OCI-LY1 (cell line): ENCODE measurements at regions not wholly inside any gene's neighbourhood (a gene's known extent, or its start where the extent isn't known, plus 50 kb on each side); places are given as distances from the start of the nearest gene placed in this dataset.

Experiments used
- H2AFZ ChIP-seq: fragments of 200-600 bp; sonication (generic), shearing (Covaris generic); 2 replicates; pipeline ENCODE4 v1.6.0; 2014; ENCODE audit warnings: antibody characterized with exemption, mild to moderate bottlenecking, low read length
- H3F3A ChIP-seq: fragments of 200-600 bp; sonication (generic), shearing (Covaris generic); 2 replicates; pipeline ENCODE4 v1.6.0; 2014; ENCODE audit warnings: mild to moderate bottlenecking, antibody characterized with exemption, low read length, moderate library complexity; ENCODE audit not compliant: insufficient read depth
- H3K27ac ChIP-seq: fragments of 200-600 bp; sonication (generic); 2 replicates; pipeline ENCODE4 v1.5.1; 2014; ENCODE audit warnings: low read length, mixed run types, mild to moderate bottlenecking, low read depth; ENCODE audit not compliant: poor library complexity, severe bottlenecking
- H3K27me3 ChIP-seq: fragments of 200-600 bp; sonication (generic); 2 replicates; pipeline ENCODE4 v1.6.0; 2014; ENCODE audit warnings: antibody characterized with exemption, mild to moderate bottlenecking, low read length, moderate library complexity; ENCODE audit not compliant: insufficient read depth
- H3K36me3 ChIP-seq: fragments of 200-600 bp; sonication (generic); 2 replicates; pipeline ENCODE4 v1.6.1; 2014; ENCODE audit warnings: mild to moderate bottlenecking, antibody characterized with exemption, low read length, moderate library complexity, mixed read lengths; ENCODE audit not compliant: insufficient read depth
- H3K4me1 ChIP-seq: fragments of 200-600 bp; sonication (generic); 2 replicates; pipeline ENCODE4 v1.5.1; 2014; ENCODE audit warnings: mild to moderate bottlenecking, low read length, moderate library complexity; ENCODE audit not compliant: insufficient read depth, severe bottlenecking
- H3K4me2 ChIP-seq: fragments of 200-600 bp; sonication (generic), shearing (Covaris generic); 2 replicates; pipeline ENCODE4 v1.6.1; 2014; ENCODE audit warnings: low read length
- H3K4me3 ChIP-seq: fragments of 200-600 bp; sonication (generic); 2 replicates; pipeline ENCODE4 v1.5.1; 2014; ENCODE audit warnings: low read length, low read depth, mild to moderate bottlenecking, mixed read lengths; ENCODE audit not compliant: poor library complexity, severe bottlenecking
- H3K79me2 ChIP-seq: fragments of 200-600 bp; shearing (Covaris generic); 2 replicates; pipeline ENCODE4 v1.6.1; 2016; ENCODE audit warnings: mixed run types, low read length, mixed read lengths; ENCODE audit not compliant: insufficient read depth
- H3K9ac ChIP-seq: fragments of 200-600 bp; sonication (generic), shearing (Covaris generic); 2 replicates; pipeline ENCODE4 v1.6.1; 2014; ENCODE audit warnings: mild to moderate bottlenecking, low read length, mixed read lengths
- H3K9me2 ChIP-seq: fragments of 200-600 bp; sonication (generic), shearing (Covaris generic); 2 replicates; pipeline ENCODE4 v1.6.1; 2014; ENCODE audit warnings: low read depth, mild to moderate bottlenecking, low read length, mixed read lengths
- H3K9me3 ChIP-seq: fragments of 200-600 bp; shearing (Covaris generic); 2 replicates; pipeline ENCODE4 v1.6.1; 2014; ENCODE audit warnings: low read length, mixed read lengths
- H4K20me1 ChIP-seq: fragments of 200-600 bp; sonication (generic), shearing (Covaris generic); 2 replicates; pipeline ENCODE4 v1.6.0; 2016; ENCODE audit warnings: mild to moderate bottlenecking, low read length; ENCODE audit not compliant: insufficient read depth
- CTCF ChIP-seq: fragments of 200-600 bp; sonication (generic), shearing (Covaris generic); IDR thresholded peaks from 2 replicates; pipeline ENCODE4 v1.5.1; 2017; ENCODE audit warnings: mild to moderate bottlenecking, antibody characterized with exemption, low read length, moderate library complexity, mixed read lengths
- EZH2 ChIP-seq: fragments of 200-600 bp; sonication (generic), shearing (Covaris generic); IDR thresholded peaks from 2 replicates; pipeline ENCODE4 v1.8.0; 2017; ENCODE audit warnings: borderline replicate concordance, mixed run types, mild to moderate bottlenecking, antibody characterized with exemption, low read length, moderate library complexity, mixed read lengths

- TF ChIP-seq CTCF = no peak
- TF ChIP-seq EZH2 = no peak
- no peak overlapping the region for H3K4me3 ChIP-seq
- no peaks in the 10 kb centered on the region for H3K9me3 ChIP-seq
Measured at GRCh38 chr14:97564334-97564733, 767.2 kb downstream of the VRK1 start.

GRCh38 chr14:97571201-97571600 is 774.0 kb downstream of the VRK1 start:
- no peaks in the 10 kb centered on the region for H3K9me3 ChIP-seq
- no peak overlapping the region for H3K27ac ChIP-seq
- H3F3A ChIP-seq = no peaks in the 10 kb centered on the region
- H4K20me1 ChIP-seq = no peaks in the 10 kb centered on the region
- no peaks in the 10 kb centered on the region for H3K36me3 ChIP-seq
- no peaks in the 10 kb centered on the region; the same call in 1 of the 2 replicates for H3K27me3 ChIP-seq
- H3K9ac ChIP-seq = no peak overlapping the region
- H3K79me2 ChIP-seq = no peaks in the 10 kb centered on the region
- no peaks in the 10 kb centered on the region for H3K4me1 ChIP-seq
- no peaks in the 10 kb centered on the region for H3K9me2 ChIP-seq
- H3K4me2 ChIP-seq = no peak overlapping the region
- H2AFZ ChIP-seq = no peak overlapping the region
- TF ChIP-seq CTCF = no peak
- no peak for TF ChIP-seq EZH2
- no peak overlapping the region for H3K4me3 ChIP-seq

More at GRCh38 chr14:97564334-97564733, 767.2 kb downstream of the VRK1 start:
- Histone ChIP-seq H3K4me2 (no peak overlapping the region), H3K36me3 (no peaks in the 10 kb centered on the region), H3K4me1 (no peaks in the 10 kb centered on the region), H2AFZ (no peak overlapping the region), H4K20me1 (no peaks in the 10 kb centered on the region), H3K9me2 (no peaks in the 10 kb centered on the region), H3F3A (no peaks in the 10 kb centered on the region), H3K27me3 (no peaks in the 10 kb centered on the region), H3K27ac (no peak overlapping the region), H3K79me2 (no peaks in the 10 kb centered on the region), H3K9ac (no peak overlapping the region)

- H3K36me3 ChIP-seq = no peaks in the 10 kb centered on the region
- no peaks in the 10 kb centered on the region for H4K20me1 ChIP-seq
- H3K27ac ChIP-seq = no peak overlapping the region
- no peak overlapping the region for H3K9ac ChIP-seq
- H3K9me2 ChIP-seq = no peaks in the 10 kb centered on the region
- no peak for TF ChIP-seq EZH2
- no peak for TF ChIP-seq CTCF
- no peaks in the 10 kb centered on the region; the same call in 1 of the 2 replicates for H3K27me3 ChIP-seq
- no peak overlapping the region for H3K4me3 ChIP-seq
- H3F3A ChIP-seq = no peaks in the 10 kb centered on the region
- no peaks in the 10 kb centered on the region for H3K9me3 ChIP-seq
- H3K4me1 ChIP-seq = no peaks in the 10 kb centered on the region
- H2AFZ ChIP-seq = no peak overlapping the region
- H3K79me2 ChIP-seq = no peaks in the 10 kb centered on the region
- no peak overlapping the region for H3K4me2 ChIP-seq
Measured at GRCh38 chr14:97571866-97572555, 774.8 kb downstream of the VRK1 start.
